C4-2B (cell line): ENCODE measurements at regions not wholly inside any gene's neighbourhood (a gene's known extent, or its start where the extent isn't known, plus 50 kb on each side); places are given as distances from the start of the nearest gene placed in this dataset.

Source experiments
- CTCF ChIP-seq: fragments of 450-650 bp; conservative IDR thresholded peaks from 2 replicates; pipeline ENCODE4 v1.5.1; 2017; ENCODE audit warnings: mild to moderate bottlenecking
- ZFX ChIP-seq: fragments of 450-650 bp; IDR thresholded peaks from 2 replicates; pipeline ENCODE4 v1.6.1; 2017

- TF ChIP-seq ZFX (no peak), CTCF (no peak)
Measured at GRCh38 chr2:220227266-220227920, 600.0 kb downstream of the SLC4A3 start.
